GM21447 (cell line): ENCODE measurements at regions not wholly inside any gene's neighbourhood (a gene's known extent, or its start where the extent isn't known, plus 50 kb on each side); places are given as distances from the start of the nearest gene placed in this dataset.
"Not testable (repeated sequence)": the region's sequence is repeated elsewhere in the genome, so short reads cannot be mapped to it uniquely, and the experiment has no call there.

Experiments
- ATAC-seq: cut with Tn5 transposase; IDR thresholded peaks from one replicate; pipeline ENCODE4 v1.9.1; 2021; ENCODE audit not compliant: unreplicated experiment

- no peak for ATAC-seq
Measured at GRCh38 chr7:85897967-85898366, 711.1 kb upstream of the SEMA3D start.

- no peak for ATAC-seq
Measured at GRCh38 chr7:85896531-85896930, 709.7 kb upstream of the SEMA3D start.

GRCh38 chr7:85895835-85896234 lies 709.0 kb upstream of the SEMA3D start:
- no peak for ATAC-seq

- not testable (repeated sequence) for ATAC-seq
Measured at GRCh38 chr7:85891900-85892299, 705.0 kb upstream of the SEMA3D start.

- ATAC-seq = peak; percentile 84
Measured at GRCh38 chr7:85890244-85890811, 703.5 kb upstream of the SEMA3D start.

GRCh38 chr7:85887133-85887532 lies 700.3 kb upstream of the SEMA3D start:
- no peak for ATAC-seq

- ATAC-seq = no peak
Measured at GRCh38 chr7:85882335-85882734, 695.5 kb upstream of the SEMA3D start.

- no peak for ATAC-seq
Measured at GRCh38 chr7:85875398-85875797, 688.5 kb upstream of the SEMA3D start.

GRCh38 chr7:85866540-85866939 lies 679.7 kb upstream of the SEMA3D start:
- no peak for ATAC-seq

GRCh38 chr7:85851571-85852193 lies 664.8 kb upstream of the SEMA3D start:
- ATAC-seq = no peak

GRCh38 chr7:85850381-85850780 lies 663.5 kb upstream of the SEMA3D start:
- no peak for ATAC-seq

GRCh38 chr7:85840554-85840953 lies 653.7 kb upstream of the SEMA3D start:
- no peak for ATAC-seq

GRCh38 chr7:85833066-85833465 lies 646.2 kb upstream of the SEMA3D start:
- no peak for ATAC-seq

- ATAC-seq = no peak
Measured at GRCh38 chr7:85830982-85831381, 644.1 kb upstream of the SEMA3D start.

- ATAC-seq = no peak
Measured at GRCh38 chr7:85829817-85830432, 643.1 kb upstream of the SEMA3D start.

- no peak for ATAC-seq
Measured at GRCh38 chr7:85829176-85829575, 642.3 kb upstream of the SEMA3D start.

GRCh38 chr7:85828614-85829013 lies 641.8 kb upstream of the SEMA3D start:
- no peak for ATAC-seq

- ATAC-seq = no peak
Measured at GRCh38 chr7:85823396-85824080, 636.7 kb upstream of the SEMA3D start.

GRCh38 chr7:85821926-85822325 lies 635.1 kb upstream of the SEMA3D start:
- no peak for ATAC-seq

- no peak for ATAC-seq
Measured at GRCh38 chr7:85820702-85821443, 634.0 kb upstream of the SEMA3D start.

- no peak for ATAC-seq
Measured at GRCh38 chr7:85815526-85815925, 628.7 kb upstream of the SEMA3D start.
